K562 (cell line): ENCODE measurements at regions not wholly inside any gene's neighbourhood (a gene's known extent, or its start where the extent isn't known, plus 50 kb on each side); places are given as distances from the start of the nearest gene placed in this dataset.

Experiments
- ARID4B ChIP-seq: sonication (generic); formaldehyde crosslinking; IDR thresholded peaks from 2 replicates; pipeline ENCODE4 v1.8.0; 2022; ENCODE audit warnings: mild to moderate bottlenecking, missing genetic modification reagents
- MAFK ChIP-seq: IDR thresholded peaks from 2 replicates; pipeline ENCODE4 v1.6.1; 2011; ENCODE audit warnings: low read length, improper control_type of control experiment
- MAZ ChIP-seq, 2 experiments: fragments of 450-650 bp in 1 of 2; sonication (generic) in 1 of 2; formaldehyde crosslinking; IDR thresholded peaks in 1 of 2; conservative IDR thresholded peaks in 1 of 2; 2 replicates each; pipeline versions ENCODE4 v1.4.0 to v1.5.0; 2020; ENCODE audit warnings: mild to moderate bottlenecking in 1 of 2, missing genetic modification reagents in 1 of 2
- MBD1 ChIP-seq: fragments of 250-450 bp; sonication (Bioruptor Pico); IDR thresholded peaks from 2 replicates; pipeline ENCODE4 v1.8.0; 2022; ENCODE audit warnings: inconsistent platforms
- NR2C1 ChIP-seq, 2 experiments: fragments of 450-650 bp; IDR thresholded peaks; 2 replicates each; pipeline ENCODE4 v1.6.1; 2017; ENCODE audit warnings: mild to moderate bottlenecking in 2 of 2, antibody characterized with exemption in 1 of 2, inconsistent platforms in 1 of 2, missing compliant biosample characterization in 1 of 2, missing genetic modification characterization in 1 of 2
- NUFIP1 ChIP-seq: fragments of 450-650 bp; IDR thresholded peaks from 2 replicates; pipeline ENCODE4 v1.6.1; 2018; ENCODE audit not compliant: partially characterized antibody
- POLR3A ChIP-seq: IDR thresholded peaks from 2 replicates; pipeline ENCODE4 v1.6.1; 2011; ENCODE audit warnings: borderline replicate concordance, mild to moderate bottlenecking, moderate library complexity; ENCODE audit not compliant: insufficient read length, insufficient read depth; ENCODE audit errors: extremely low read depth
- RREB1 ChIP-seq: fragments of 250-450 bp; sonication (Bioruptor Pico); IDR thresholded peaks from 2 replicates; pipeline ENCODE4 v1.4.0; 2020
- ZFP1 ChIP-seq: fragments of 450-650 bp; formaldehyde crosslinking; IDR thresholded peaks from 2 replicates; pipeline ENCODE4 v1.4.0; 2020; ENCODE audit warnings: mild to moderate bottlenecking, mixed read lengths
- ZNF165 ChIP-seq: fragments of 250-450 bp; sonication (Bioruptor Pico); IDR thresholded peaks from 2 replicates; pipeline ENCODE4 v1.4.0; 2020; ENCODE audit warnings: borderline replicate concordance

GRCh38 chr17:45649796-45650195, 134.3 kb upstream of the CRHR1 start (continued):
- TF ChIP-seq ARID4B (CRISPR knock-in tag) (no peak), NUFIP1 (no peak), POLR3A (no peak), RREB1 (CRISPR knock-in tag) (no peak), ZFP1 (CRISPR knock-in tag) (no peak), ZNF165 (CRISPR knock-in tag) (no peak), MAFK (no peak), MBD1 (no peak), NR2C1 (IDR thresholded peaks at IDR 0.05) (no peak), NR2C1 (tag; IDR thresholded peaks at IDR 0.05) (no peak), MAZ (CRISPR knock-in tag; conservative IDR thresholded peaks at IDR 0.05 in 1 of 2, IDR thresholded peaks at IDR 0.05 in 1 of 2) (no peak)
